IMR-90 (cell line): ENCODE measurements at regions not wholly inside any gene's neighbourhood (a gene's known extent, or its start where the extent isn't known, plus 50 kb on each side); places are given as distances from the start of the nearest gene placed in this dataset.

Experiments
- ATAC-seq: fragments of 200-7000 bp; cut with Tn5 transposase; 2 replicates; pipeline ENCODE4 v1.9.1; 2020; ENCODE audit warnings: low read depth, mild to moderate bottlenecking, moderate library complexity
- BruUV-seq: library from RNA; stranded (reverse); fragments of 400-500 nt; replicated peaks from 2 replicates; lab custom pipeline; 2021; lab: Mats Ljungman, UMichigan
- CTCF ChIA-PET: fragments of 300-600 bp; formaldehyde crosslinking; extraction: SDS; loops from one replicate; lab custom pipeline; 2021; ENCODE audit warnings: antibody characterized with exemption; lab: Yijun Ruan, JAX
- POLR2A ChIA-PET: fragments of 300-600 bp; sonication (Branson Sonifier 250); formaldehyde crosslinking; loops from one replicate; lab custom pipeline; 2022; ENCODE audit warnings: antibody characterized with exemption; ENCODE audit not compliant: unreplicated experiment; lab: Charles Lee
- DNase-seq: peaks from one replicate; pipeline ENCODE4 v3.0.0; 2013
- H2AFZ ChIP-seq: replicated peaks from 2 replicates; pipeline ENCODE3; 2013; ENCODE audit warnings: low read length, mild to moderate bottlenecking; ENCODE audit not compliant: poor library complexity
- H2AK5ac ChIP-seq: 2 replicates; pipeline ENCODE4 v1.6.1; 2013; ENCODE audit warnings: low read depth, low read length, inconsistent platforms
- H2AK9ac ChIP-seq: replicated peaks from 2 replicates; pipeline ENCODE3; 2013; ENCODE audit warnings: mild to moderate bottlenecking, low read depth, low read length, moderate library complexity; ENCODE audit not compliant: poor library complexity
- H2BK120ac ChIP-seq: 2 replicates; pipeline ENCODE4 v1.6.1; 2013; ENCODE audit warnings: low read depth, low read length, inconsistent platforms
- H2BK15ac ChIP-seq: 3 replicates; pipeline ENCODE4 v1.6.1; 2013; ENCODE audit warnings: low read depth, low read length, inconsistent platforms
- H2BK20ac ChIP-seq: 2 replicates; pipeline ENCODE4 v1.6.1; 2013; ENCODE audit warnings: low read depth, mild to moderate bottlenecking, inconsistent platforms, low read length, moderate library complexity
- H2BK5ac ChIP-seq: 2 replicates; pipeline ENCODE4 v1.6.1; 2013; ENCODE audit warnings: mild to moderate bottlenecking, low read depth, low read length, inconsistent platforms; ENCODE audit not compliant: poor library complexity, severe bottlenecking
- H3K14ac ChIP-seq: replicated peaks from 2 replicates; pipeline ENCODE4 v1.6.1; 2013; ENCODE audit warnings: low read depth, low read length, inconsistent platforms
- H3K18ac ChIP-seq: 2 replicates; pipeline ENCODE4 v1.6.1; 2013; ENCODE audit warnings: low read depth, low read length, control low read depth
- H3K23ac ChIP-seq: 2 replicates; pipeline ENCODE4 v1.6.1; 2013; ENCODE audit warnings: low read depth, low read length, inconsistent platforms
- H3K27ac ChIP-seq: 2 replicates; pipeline ENCODE4 v1.5.1; 2013; ENCODE audit warnings: mild to moderate bottlenecking, control low read depth, low read length; ENCODE audit not compliant: insufficient read depth
- H3K27me3 ChIP-seq: 2 replicates; pipeline ENCODE4 v1.6.1; 2013; ENCODE audit warnings: low read length; ENCODE audit not compliant: control insufficient read depth, insufficient read depth
- H3K36me3 ChIP-seq: 2 replicates; pipeline ENCODE4 v1.6.1; 2013; ENCODE audit warnings: low read length, mixed read lengths; ENCODE audit not compliant: control insufficient read depth, insufficient read depth
- H3K4ac ChIP-seq: 2 replicates; pipeline ENCODE4 v1.6.1; 2013; ENCODE audit warnings: low read depth, low read length, inconsistent platforms
- H3K4me1 ChIP-seq: 2 replicates; pipeline ENCODE4 v1.6.1; 2013; ENCODE audit warnings: low read length, mixed read lengths; ENCODE audit not compliant: control insufficient read depth, insufficient read depth
- H3K4me2 ChIP-seq: 2 replicates; pipeline ENCODE4 v1.6.1; 2013; ENCODE audit warnings: low read depth, mild to moderate bottlenecking, control low read depth, low read length, moderate library complexity
- H3K4me3 ChIP-seq: 2 replicates; pipeline ENCODE4 v1.5.1; 2013; ENCODE audit warnings: low read depth, mild to moderate bottlenecking, control low read depth, low read length, moderate library complexity; ENCODE audit not compliant: insufficient read depth
- H3K56ac ChIP-seq: 2 replicates; pipeline ENCODE4 v1.6.1; 2013; ENCODE audit warnings: low read length, inconsistent platforms; ENCODE audit not compliant: insufficient read depth; ENCODE audit errors: extremely low read depth
- H3K79me1 ChIP-seq, 2 experiments: 2 replicates each; pipeline ENCODE4 v1.6.1; 2013; ENCODE audit warnings: low read length in 2 of 2, inconsistent platforms in 1 of 2, low read depth in 1 of 2
- H3K9ac ChIP-seq: 2 replicates; pipeline ENCODE4 v1.6.1; 2013; ENCODE audit warnings: low read depth, low read length, control low read depth
- H3K9me1 ChIP-seq: 2 replicates; pipeline ENCODE4 v1.6.1; 2013; ENCODE audit warnings: low read length, inconsistent platforms; ENCODE audit not compliant: insufficient read depth
- H3K9me3 ChIP-seq: 2 replicates; pipeline ENCODE4 v1.6.1; 2013; ENCODE audit warnings: low read length; ENCODE audit not compliant: control insufficient read depth, insufficient read depth
- H4K20me1 ChIP-seq: 2 replicates; pipeline ENCODE4 v1.6.1; 2013; ENCODE audit warnings: low read length, inconsistent platforms; ENCODE audit not compliant: insufficient read depth
- H4K5ac ChIP-seq: 2 replicates; pipeline ENCODE4 v1.6.1; 2013; ENCODE audit warnings: mild to moderate bottlenecking, low read depth, low read length, control low read depth
- H4K8ac ChIP-seq, 2 experiments: 2 replicates each; pipeline ENCODE4 v1.6.1; 2013; ENCODE audit warnings: low read depth in 2 of 2, low read length in 2 of 2, control low read depth in 1 of 2, inconsistent platforms in 1 of 2
- H4K91ac ChIP-seq: 2 replicates; pipeline ENCODE4 v1.6.1; 2013; ENCODE audit warnings: low read depth, low read length, inconsistent platforms; ENCODE audit not compliant: insufficient read depth
- BHLHE40 ChIP-seq: fragments of 150-350 bp; IDR thresholded peaks from 2 replicates; pipeline ENCODE4 v1.6.1; 2016; ENCODE audit warnings: mild to moderate bottlenecking, low read depth, low read length
- CHD1 ChIP-seq: IDR thresholded peaks from 2 replicates; pipeline ENCODE4 v1.6.1; 2012; ENCODE audit warnings: low read depth, low read length, improper control_type of control experiment
- MAZ ChIP-seq: IDR thresholded peaks from 2 replicates; pipeline ENCODE4 v1.6.1; 2012; ENCODE audit warnings: low read depth, mild to moderate bottlenecking, low read length, improper control_type of control experiment, moderate library complexity, borderline replicate concordance
- NFE2L2 ChIP-seq: fragments of 150-350 bp; IDR thresholded peaks from 2 replicates; pipeline ENCODE4 v1.6.1; 2016; ENCODE audit warnings: low read depth, mild to moderate bottlenecking, low read length
- RCOR1 ChIP-seq: IDR thresholded peaks from 2 replicates; pipeline ENCODE4 v1.6.1; 2012; ENCODE audit warnings: mild to moderate bottlenecking, low read length, improper control_type of control experiment; ENCODE audit not compliant: insufficient replicate concordance
- RFX5 ChIP-seq: IDR thresholded peaks from 2 replicates; pipeline ENCODE4 v1.8.0; 2012; ENCODE audit warnings: low read depth, mild to moderate bottlenecking, low read length, moderate library complexity
- SMC3 ChIP-seq: fragments of 150-350 bp; IDR thresholded peaks from 2 replicates; pipeline ENCODE4 v1.6.1; 2016; ENCODE audit warnings: low read depth, mild to moderate bottlenecking, antibody characterized with exemption, low read length, moderate library complexity
- WGBS, 2 experiments: methylation state at CpG; one replicate each; pipeline versions ENCODE4 v1.1.5 to v1.1.7; 2013; ENCODE audit warnings: missing lambda C conversion rate in 2 of 2; ENCODE audit not compliant: insufficient read length in 1 of 2; ENCODE audit errors: extremely low coverage in 2 of 2; 5-methylcytosine and 5-hydroxymethylcytosine counted together
- dilution Hi-C: fragments of 300-500 bp; cut with HindIII; formaldehyde crosslinking; loops from one replicate; pipeline ENCODE4 v1.14.3; 2018; ENCODE audit warnings: low sequenced_read_pairs; ENCODE audit not compliant: unreplicated experiment
- in situ Hi-C: fragments of 300-500 bp; cut with MboI; formaldehyde crosslinking; loops from 3 replicates; pipeline ENCODE4 v1.14.3; 2019; ENCODE audit warnings: low sequenced_read_pairs, inconsistent platforms, mixed read lengths
- intact Hi-C: fragments of 100-400 bp; cut with micrococcal nuclease; formaldehyde crosslinking; loops from 2 replicates; pipeline ENCODE4 v1.10.0; 2022

DNA sequence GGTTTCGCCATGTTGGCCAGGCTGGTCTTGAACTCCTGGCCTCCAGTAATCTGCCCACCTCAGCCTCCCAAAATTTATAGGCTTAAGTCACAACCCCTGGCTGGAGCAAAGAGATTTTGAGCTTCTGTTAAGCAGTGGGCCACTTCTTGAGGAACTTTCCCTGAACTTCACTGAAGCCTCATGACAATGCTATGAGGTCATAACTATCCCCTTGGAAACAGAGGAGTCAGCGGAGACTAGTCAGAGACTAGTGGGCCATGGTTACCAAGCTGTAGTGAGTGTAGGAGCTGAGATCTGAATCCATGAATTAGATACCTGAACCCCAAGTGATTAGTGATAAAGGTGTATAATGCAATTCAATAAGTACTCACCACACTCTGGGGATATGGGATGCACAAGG, 145.1 kb upstream of the MSX1 start:
- Histone ChIP-seq H2AK9ac (no peak overlapping the region), H2AK5ac (no peak overlapping the region), H3K4ac (no peak overlapping the region), H3K9ac (no peak overlapping the region), H3K27ac (no peak overlapping the region), H3K27me3 (peaks cover 18% of the 10 kb centered on the region; the same call in 1 of the 2 replicates), H3K36me3 (no peaks in the 10 kb centered on the region), H3K14ac (no peak overlapping the region), H4K91ac (no peak overlapping the region), H3K79me1 (no peaks in the 10 kb centered on the region), H2BK5ac (no peak overlapping the region), H2BK120ac (no peak overlapping the region), H2BK15ac (no peak overlapping the region), H4K8ac (no peak overlapping the region), H4K20me1 (no peaks in the 10 kb centered on the region; the same call in 1 of the 2 replicates), H3K18ac (no peak overlapping the region), H4K5ac (no peak overlapping the region), H3K9me1 (no peaks in the 10 kb centered on the region; the same call in 1 of the 2 replicates), H3K4me1 (no peaks in the 10 kb centered on the region), H2BK20ac (no peak overlapping the region), H3K23ac (no peak overlapping the region), H3K56ac (no peak overlapping the region), H3K4me2 (no peak overlapping the region), H3K9me3 (no peaks in the 10 kb centered on the region), H3K4me3 (no peak overlapping the region), H2AFZ (no peak overlapping the region)
- dilution Hi-C loops (no loop called here), intact Hi-C loops (no loop called here), in situ Hi-C loops (no loop called here)
- DNase-seq (peak; percentile 69), ATAC-seq (peak; percentile 53; the same call in 1 of the 2 replicates)
- ChIA-PET CTCF (no interaction called here), POLR2A (no interaction called here)
- TF ChIP-seq CHD1 (no peak), MAZ (no peak), RFX5 (peak; percentile 36; the same call in 1 of the 2 replicates), NFE2L2 (no peak), SMC3 (no peak), RCOR1 (no peak), BHLHE40 (no peak)
- 100% methylated on average over 1 of the region's 2 CpGs; no CpG with 5 or more reads in 1 of the 2 experiments for WGBS, 2 experiments
- no TSS peak for BruUV-seq
